ENCODE measurements at regions not wholly inside any gene's neighbourhood (a gene's known extent, or its start where the extent isn't known, plus 50 kb on each side); places are given as distances from the start of the nearest gene placed in this dataset.

DNA sequence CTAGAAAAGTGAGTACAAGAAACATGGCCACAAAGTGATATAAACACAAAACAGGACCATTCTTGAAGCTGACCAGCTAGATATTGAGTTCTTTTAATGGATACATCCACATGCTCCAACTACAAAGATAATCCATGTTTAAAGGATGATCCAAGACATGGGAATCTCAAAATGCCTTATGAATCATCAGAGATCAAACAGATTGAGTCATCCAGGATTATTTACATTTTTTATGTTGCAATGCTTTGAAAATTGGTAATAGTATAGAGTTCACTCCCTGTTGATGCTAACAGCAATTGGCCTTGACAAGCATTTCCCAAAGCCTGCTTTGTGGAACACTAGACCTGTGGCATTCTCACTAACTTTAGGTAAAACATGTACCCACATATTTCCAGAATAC lies 293.0 kb upstream of the TBX3 start:
- no peak for DNase-seq (ENCODE audit: low read depth)

DNA sequence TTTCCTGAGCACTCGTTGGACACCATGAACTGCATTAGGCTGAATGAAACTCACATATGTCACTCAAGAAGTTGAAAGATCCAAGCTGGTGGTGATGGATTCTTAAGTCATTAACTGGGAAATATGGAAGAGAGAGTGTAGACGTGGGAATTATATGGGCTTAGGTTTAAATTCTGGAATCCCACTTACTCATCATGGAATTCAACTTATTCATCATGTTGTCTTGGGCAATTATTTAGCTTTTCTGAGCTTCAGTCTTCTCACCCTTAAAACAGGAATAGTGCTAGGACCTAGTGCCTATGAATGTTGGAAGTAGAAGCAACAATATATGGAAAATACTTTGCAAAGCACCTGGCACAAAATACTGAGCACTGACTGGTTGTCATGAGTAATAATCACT lies 292.4 kb upstream of the TBX3 start:
- no peak for DNase-seq (ENCODE audit: low read depth)

DNA sequence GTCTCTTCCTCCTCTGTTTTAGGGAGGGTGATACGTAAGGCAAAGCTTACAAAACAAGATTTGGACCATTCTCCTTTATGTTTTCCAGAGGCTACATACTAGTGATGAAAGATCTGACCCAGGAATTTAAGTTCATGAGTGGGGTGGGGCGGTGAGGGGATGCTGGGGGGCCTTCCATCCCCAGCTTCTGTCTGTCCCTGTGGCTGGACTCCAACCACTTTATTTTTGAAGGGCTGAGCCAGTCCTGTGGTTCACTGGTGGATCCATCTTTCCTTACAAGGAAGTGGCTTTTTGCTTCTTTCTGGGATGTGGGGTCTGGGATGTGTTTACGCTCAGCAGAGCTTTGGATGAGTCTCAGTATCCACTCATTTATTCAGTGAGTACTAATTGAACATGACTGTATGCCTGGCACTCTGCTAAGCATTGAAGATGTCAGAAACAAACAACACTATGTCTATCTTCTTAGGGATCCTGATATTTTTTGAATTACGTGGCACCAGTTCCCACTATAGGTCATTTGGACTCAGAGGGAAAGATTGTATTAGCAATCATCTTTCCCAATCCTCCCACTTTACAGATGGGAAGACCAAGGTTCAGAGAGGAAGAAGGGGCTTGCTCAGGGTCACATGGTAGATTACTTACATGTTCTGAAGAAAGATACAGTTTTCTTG lies 291.8 kb upstream of the TBX3 start:
- DNase-seq (ENCODE audit: low read depth) = no peak

DNA sequence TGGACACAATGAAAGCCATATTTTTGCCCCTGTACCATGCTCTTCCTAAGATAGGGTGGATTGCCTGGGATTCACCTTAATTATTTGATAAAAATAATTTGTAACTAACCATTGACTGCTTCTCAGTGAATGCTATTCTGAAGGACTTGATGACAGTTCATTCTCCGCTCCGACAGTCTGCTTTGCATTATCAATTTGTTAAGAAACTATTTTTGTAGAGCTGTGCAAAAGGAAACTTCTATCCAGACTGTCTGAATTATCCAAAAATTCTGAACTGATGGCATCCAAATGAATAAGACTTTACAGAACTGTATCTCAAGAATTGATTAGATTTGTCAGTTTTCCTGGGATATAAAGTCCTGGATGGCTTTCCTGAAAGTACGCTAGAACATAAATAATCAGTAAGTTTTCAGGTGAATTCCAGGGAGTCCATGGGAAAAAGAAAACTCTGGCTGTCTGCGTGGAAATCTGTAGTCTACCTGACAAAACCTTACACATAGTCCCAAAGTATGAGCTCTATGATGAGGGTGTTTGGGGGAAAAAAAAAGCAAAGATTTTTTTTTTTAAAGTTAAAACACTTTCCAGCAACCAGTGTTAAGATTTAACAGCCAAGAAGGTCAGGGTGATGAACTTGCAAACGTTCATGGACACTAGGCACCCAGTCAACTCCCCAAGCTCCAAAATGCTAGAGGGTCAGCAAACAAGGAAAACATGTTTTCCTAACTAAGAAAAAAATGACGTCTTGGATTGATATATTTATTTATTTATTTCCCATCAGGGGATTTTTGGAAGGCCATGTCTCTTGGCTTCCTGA lies 291.1 kb upstream of the TBX3 start:
- no peak for DNase-seq (ENCODE audit: low read depth)

DNA sequence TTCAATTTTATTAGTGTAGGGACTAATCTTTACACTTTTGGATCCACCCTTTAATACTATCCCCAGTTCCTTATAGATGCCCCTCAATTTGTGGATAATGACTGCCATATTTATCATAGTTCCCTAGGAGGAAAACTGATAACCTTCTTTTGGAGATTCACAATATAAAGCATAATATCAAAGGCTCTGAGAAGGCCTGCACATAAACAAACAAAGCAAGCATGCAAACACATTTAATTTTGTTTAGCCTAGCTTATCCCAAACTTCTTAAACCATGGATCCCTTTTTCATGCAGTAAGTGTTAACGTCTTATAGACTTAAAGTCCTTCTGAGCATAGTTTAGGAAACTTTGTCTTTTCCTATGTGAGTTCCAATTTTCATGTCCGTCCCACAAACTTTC lies 290.4 kb upstream of the TBX3 start:
- DNase-seq (ENCODE audit: low read depth) = no peak

DNA sequence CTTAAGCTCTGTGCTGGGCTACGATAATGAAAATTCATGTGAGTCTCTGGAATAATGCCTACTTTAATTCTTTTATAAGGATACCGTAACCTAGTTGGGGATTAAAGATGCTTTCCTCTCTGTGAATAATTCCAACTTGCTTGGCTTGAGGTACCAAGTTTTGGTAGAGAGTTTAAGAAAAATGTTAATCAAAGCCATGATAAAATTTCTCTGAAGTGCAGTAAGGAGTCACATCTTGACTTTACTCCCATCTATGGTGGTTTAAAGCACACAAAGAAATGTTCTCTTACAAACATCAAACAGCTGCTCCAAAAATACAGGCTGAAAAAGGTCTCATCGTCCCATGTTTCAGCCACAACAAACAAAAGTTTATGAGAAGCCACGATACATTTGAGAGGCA lies 284.8 kb upstream of the TBX3 start:
- no peak for DNase-seq (ENCODE audit: low read depth)

DNA sequence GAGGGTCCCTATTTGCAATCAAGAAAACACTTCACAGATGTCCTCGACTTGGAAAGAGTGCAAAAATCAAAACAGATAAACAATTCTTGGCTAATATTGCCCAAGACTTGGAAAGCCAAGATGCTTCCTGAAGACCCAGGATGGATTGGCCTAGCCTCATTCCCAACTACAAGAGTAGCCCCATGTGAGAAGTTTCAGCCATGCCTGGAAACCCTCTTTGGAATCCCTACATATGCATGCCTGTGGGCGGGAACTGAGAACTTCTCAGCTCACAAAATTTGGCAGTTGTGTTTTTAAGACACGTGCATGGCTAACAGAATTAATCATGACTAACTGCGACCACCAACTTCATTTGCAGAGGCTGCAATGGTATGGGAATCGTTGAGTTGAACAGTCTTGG lies 283.2 kb upstream of the TBX3 start:
- DNase-seq (ENCODE audit: low read depth) = no peak

DNA sequence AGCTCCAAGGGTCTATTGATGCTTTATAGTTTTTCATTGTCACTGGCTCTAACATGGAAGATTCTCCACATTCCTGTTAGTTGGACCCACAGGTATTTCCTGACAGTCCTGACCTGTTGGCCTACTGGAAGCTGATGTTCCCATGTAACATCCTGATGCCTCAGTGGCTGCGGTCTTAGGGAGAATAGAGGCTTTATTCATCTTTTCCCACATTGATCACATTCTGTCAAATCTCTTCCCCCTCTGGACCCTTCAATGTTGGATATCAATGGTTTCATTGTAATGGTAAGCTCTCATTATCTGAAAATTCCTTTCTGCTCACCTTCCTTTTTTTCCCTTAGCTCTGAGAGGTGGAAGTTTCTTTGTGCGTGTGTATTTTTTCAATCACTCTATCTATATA lies 280.9 kb upstream of the TBX3 start:
- no peak for DNase-seq (ENCODE audit: low read depth)

DNA sequence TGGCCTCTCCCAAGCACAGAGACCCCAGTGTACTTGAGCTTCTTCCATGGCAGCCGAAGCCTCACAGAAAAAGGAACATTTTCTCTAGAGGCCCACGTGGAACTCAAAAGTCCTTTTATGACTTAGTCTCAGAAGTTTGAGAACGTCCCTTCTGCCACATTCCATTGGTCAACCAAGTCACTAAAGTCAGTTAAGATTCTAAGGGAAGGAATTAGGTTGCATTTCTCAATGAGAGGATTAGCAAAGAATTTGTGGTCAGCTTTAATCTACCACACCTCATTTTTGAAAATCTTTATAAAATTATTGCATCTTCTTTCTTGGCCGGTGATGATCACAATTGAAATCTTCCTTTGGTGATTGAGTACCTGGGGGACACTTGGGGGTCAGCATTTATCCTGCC lies 279.9 kb upstream of the TBX3 start:
- no peak for DNase-seq (ENCODE audit: low read depth)

DNA sequence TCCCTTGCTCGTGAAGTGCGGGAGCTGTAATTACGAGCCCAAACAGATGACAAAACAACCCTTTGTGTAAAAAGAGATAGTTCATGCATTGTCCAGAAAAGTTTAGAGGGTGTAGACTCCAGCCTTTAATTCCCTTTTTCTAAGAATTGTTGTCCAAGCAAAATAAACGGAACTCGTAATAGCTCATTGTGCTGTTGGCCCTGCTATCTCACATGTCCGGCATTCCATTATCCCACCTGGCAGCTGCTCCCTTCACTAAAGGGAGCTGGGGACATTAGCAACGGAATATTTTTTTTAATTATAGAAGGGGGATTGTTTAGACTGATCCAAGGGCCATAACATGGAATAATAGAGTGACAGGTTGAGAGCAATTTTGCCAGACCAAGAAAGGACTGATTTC lies 277.5 kb upstream of the TBX3 start:
- DNase-seq (ENCODE audit: low read depth) = no peak

DNA sequence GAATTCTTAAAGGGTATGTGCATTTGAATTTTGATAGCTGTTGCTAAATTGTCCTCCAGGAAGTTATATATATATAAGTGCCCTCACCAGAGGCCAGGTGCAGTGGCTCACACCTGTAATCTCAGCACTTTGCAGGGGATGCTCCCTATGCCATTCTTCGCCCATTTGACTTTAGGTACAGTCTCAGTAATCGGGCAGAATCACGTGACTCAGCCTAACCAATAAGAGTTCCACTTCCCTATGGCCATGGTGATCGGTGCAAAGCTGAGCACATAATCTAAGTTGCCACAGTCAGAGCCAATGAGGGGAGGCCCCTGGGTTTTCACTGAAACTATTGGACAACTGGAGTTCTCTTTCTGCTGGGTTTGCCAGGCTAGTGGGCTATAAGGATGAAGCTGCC lies 274.6 kb upstream of the TBX3 start:
- DNase-seq (ENCODE audit: low read depth) = no peak

DNA sequence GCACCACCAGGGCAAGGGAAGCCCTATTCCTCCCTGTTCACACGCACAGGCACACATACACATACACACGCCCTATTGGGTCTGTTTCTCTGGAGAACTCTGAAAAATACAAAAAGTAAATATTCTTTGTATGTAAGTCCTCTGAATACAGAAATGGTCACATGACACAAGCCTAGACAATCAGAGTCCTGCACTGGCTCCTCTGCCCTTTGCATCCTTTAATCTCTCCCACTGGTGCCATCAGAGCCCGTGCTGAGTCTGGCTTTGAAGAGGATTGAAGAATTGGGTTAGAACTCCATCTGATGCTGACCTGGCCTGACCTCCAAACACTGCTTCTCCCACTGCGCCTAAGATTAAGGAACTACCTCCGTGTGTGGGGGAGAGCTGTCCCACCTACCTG lies 273.2 kb upstream of the TBX3 start:
- DNase-seq (ENCODE audit: low read depth) = no peak

DNA sequence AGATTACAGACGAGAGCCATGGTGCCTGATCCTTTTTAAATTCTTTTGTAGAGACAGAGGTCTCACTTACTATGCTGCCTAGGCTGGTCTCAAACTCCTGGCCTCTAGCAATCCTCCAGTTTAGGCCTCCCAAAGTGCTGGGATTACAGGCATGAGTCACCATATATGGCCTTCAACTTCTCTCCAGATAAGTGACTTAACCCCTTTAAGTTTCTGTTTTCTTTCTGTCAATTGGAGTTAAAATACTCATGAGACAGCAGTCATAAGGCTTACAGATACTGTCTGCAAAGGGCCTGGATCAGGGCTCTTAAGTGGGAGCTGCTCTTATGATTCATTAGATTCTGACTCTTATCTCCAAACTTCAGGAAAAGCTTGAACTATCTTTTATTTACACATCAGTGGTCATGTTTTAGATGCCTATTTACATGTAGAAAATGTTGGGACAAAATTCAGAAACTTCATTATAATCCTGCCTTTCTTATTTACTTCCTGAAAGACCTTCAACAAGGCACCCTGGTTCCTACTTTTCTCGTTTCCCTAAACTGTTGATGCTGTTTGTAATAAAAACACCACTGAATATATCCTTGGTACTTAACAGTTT lies 271.5 kb upstream of the TBX3 start:
- peak; percentile 13 for DNase-seq (ENCODE audit: low read depth)

DNA sequence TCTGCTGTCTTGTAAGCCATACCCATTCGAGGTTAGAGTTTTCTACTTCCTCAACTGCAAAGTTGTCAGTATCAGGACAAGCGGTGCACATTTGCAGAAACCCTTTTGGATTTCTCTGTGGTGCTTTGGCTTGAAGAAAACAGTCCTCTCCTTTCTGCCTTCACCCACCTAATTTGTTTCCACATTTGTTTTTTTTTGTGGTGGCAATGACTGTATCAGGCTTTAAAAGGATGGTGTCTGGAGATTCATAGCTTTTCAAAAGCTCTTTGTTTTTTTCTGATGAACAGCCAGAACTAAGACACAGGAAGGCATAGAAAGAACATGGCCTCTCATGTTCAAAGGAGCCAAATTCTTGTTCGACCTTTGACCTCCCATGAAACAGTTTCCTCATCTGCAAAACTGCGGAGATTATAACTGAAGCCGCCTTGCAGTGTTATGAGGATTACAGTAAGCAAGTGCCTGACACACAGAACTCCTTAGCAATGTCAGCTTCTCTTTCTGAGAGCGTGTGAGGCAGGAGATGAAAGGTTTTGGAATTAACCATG lies 270.6 kb upstream of the TBX3 start:
- no peak for DNase-seq (ENCODE audit: low read depth)

DNA sequence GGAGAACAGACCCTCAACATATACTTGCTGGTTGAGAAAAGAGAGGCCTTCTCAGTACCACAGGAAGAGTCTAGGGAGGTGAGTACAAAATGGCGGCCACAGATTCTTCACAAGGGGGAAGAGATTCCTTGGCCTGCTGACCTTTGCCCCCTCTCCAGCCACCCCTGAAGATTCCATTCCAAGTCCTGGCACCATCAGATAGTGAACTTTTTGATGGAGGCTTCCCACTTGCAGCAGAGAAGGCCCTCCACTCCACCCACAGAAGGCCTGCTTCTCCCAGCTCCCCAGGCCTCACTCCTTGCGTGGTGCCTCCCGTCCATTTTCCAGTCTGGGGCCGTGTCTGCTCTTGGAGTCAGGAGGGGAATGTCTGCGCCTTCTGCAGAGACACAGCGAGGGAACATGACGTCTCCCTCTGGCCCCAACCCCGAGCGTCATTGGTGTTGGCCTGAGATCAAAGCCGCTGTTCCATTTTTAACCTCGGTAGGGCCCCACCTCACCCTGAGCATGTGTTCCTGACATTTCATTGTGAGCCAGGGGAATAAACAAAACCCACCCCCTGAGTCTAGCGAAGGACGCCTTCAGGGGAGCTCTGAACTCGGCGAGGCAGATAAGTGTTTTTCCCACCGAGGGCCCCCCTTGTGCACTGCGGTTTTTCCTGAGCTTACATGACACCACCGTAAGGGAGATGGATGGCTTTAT lies 268.7 kb upstream of the TBX3 start:
- no peak for DNase-seq (ENCODE audit: low read depth)

DNA sequence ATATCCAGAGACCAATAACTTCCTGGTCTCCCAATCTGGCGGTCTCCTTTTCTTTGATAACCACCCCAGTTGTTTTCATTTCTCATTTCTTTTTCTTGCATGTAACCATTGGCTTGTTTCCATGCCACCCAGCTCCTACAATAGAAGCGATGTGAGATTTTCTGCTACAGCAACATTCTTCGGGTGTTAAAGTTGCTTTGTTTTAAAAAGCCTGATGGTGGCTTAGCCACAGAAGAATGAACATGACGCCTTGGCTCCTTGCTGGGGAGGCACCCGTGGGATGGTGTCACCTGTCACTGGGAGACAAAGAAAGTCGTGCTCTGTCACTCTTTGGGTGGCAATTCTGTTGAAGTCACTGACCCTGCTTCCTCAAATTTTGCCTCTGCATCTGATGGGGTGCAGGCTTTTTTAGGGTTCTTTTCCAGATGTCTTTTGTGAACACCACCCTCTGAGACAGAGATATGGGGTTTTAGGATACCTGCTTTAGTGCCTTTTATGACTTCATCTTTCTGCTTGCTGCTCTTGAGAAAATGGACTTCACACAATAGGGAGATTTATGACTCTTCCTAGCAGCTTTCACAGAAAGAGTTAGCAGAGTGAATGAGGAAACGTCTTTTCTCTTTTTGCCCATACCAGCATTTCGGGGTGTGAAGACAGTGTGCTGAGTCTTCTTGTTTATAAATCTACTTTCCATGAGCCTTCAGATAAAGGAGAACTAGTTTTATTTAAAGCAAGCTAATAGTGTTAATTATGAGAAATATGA lies 265.3 kb upstream of the TBX3 start:
- DNase-seq (ENCODE audit: low read depth) = no peak

DNA sequence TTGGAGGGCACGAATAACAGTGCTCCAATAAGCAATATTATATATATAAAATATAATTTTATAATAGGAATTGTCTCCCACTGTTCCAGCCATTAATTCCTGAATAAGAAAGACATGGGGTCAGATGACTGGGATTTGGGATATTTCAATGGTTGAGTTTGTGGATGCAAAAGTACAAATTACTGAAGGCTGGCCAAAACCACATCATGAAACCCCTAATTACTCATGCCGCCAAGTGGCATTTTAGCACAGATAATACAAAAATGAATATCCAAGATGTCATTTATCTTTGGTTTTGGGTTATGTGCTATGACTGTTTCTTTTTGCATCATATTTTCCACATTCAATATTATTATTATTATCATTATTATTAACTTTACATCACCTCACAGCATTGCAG lies 261.4 kb upstream of the TBX3 start:
- no peak for DNase-seq (ENCODE audit: low read depth)

DNA sequence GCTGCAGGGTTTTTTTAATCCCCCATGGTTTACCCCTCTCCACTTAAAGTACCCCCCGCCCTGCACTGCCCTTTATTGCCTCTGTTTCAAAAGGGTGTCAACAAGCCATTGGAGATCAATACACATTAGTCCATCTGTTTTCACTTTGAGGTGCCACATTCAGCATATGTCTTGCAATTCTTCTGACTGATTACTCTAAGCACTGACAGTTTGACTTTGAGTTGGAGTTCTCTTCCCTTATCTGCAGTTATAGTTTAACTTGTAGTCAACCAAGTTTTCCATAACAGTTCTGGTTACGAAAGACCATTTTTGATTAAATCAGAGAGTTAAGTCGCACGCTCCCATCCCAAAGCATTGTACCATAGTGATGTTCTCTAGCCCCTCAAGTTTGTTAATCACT lies 260.8 kb upstream of the TBX3 start:
- no peak for DNase-seq (ENCODE audit: low read depth)

DNA sequence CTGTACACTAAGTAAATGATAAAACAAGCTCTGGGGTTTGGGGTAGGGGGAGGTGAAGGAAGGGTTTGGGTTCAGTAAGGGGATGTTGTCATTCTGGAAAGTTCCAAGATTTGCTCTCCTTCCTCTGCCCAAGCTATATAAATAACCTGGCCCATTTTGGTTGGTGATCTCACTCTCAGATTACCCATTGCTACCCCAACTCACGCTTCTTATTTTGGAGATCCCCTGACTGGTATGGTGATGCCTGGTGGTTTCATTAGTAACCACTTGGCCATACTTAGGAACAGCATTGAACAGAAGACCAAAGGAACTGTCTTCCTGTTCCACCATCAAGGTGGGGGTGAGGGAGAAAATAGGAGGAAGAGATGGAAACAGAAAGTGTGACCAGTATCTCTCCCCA lies 259.6 kb upstream of the TBX3 start:
- DNase-seq (ENCODE audit: low read depth) = no peak

DNA sequence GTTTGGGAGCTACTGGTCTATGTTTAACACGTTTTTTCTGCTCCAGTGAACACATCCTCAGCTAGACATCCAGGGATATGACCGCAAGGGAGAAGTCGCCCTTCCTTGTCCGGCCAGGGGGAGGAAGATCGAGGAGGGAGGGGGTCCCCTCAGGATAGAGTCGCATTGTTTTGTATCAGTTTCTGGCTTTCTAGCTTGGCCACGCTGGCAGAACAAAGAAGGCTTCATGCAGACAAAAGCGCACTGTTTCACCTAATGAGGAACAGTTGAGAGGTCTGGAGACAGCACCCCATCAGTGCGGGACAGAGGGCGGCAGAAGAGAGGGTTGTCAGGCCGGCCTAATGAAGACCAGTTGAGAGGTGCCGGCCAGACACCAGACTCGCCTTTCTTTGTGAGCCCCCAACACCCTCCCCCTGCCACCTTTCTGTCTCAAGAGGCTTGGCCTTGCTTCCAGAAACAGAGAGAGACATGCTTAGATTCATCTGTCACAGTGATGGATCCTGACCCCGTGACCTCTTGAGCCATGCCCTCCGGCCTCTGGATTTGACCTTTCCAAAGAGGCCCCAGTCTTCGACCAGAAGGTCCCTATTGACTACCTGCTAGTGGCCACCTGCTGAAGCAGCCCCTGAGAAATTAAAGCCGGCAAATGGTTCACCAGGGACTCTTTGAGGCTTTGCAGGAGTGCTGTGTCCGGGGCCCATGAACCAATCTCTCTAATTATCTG lies 254.7 kb upstream of the TBX3 start:
- DNase-seq (ENCODE audit: low read depth) = no peak
